ENCODE measurements at regions not wholly inside any gene's neighbourhood (a gene's known extent, or its start where the extent isn't known, plus 50 kb on each side); places are given as distances from the start of the nearest gene placed in this dataset.

DNA sequence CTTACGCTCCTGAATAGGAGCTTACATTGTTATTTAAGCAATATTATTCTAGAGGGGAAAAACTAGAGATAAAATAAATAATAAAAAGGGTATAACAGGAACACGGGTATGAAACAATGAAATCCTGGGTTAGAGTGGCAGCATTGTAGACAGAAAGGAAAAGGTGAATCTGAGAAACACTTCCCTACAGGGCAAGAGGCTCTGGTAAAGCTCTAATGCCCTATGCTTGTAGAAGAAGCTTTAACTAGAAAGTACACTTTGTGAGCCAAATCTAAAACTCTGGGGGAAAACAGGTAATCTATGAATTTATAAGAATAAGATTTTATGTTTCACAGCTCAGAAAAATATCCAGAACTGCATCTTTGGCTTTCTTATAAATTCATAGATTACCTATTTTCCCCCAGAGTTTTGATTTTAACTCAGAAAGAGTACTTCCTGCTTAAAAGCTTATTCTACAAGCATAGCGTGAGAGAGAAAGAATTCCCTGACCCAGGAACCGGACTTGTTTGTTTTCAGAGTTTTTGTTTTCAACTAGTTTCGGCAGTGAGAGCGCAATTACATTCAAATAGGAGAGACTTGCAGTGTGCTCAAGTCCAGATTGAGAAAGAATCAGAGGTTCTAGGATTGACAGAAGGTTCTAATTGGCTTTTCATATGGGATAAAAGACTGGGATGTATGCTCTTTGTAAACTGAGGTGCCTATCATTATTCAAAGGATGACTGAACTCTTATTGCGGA, 651.0 kb upstream of the RORB start:
- ChIA-PET CTCF (no interaction called here), POLR2A (no interaction called here)
- DNase-seq, result no peak
- H3K4me3 Mint-ChIP-seq, result no peak overlapping the region
- H3K27ac Mint-ChIP-seq, result no peak overlapping the region
- no peaks in the 10 kb centered on the region for H3K36me3 Mint-ChIP-seq (ENCODE audit: low read depth)
- H3K4me1 ChIP-seq (ENCODE audit: insufficient read depth, low read length), result no peaks in the 10 kb centered on the region
- no peaks in the 10 kb centered on the region for H3K4me1 Mint-ChIP-seq (ENCODE audit: low read depth)
- no peak for ATAC-seq (ENCODE audit: poor library complexity)
- TF ChIP-seq, protein P1, sequence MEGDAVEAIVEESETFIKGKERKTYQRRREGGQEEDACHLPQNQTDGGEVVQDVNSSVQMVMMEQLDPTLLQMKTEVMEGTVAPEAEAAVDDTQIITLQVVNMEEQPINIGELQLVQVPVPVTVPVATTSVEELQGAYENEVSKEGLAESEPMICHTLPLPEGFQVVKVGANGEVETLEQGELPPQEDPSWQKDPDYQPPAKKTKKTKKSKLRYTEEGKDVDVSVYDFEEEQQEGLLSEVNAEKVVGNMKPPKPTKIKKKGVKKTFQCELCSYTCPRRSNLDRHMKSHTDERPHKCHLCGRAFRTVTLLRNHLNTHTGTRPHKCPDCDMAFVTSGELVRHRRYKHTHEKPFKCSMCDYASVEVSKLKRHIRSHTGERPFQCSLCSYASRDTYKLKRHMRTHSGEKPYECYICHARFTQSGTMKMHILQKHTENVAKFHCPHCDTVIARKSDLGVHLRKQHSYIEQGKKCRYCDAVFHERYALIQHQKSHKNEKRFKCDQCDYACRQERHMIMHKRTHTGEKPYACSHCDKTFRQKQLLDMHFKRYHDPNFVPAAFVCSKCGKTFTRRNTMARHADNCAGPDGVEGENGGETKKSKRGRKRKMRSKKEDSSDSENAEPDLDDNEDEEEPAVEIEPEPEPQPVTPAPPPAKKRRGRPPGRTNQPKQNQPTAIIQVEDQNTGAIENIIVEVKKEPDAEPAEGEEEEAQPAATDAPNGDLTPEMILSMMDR (IDR thresholded peaks at IDR 0.05), result no peak
- peaks cover 0 to 3% of the 10 kb centered on the region in 2 experiments for H3K9me3 ChIP-seq (ENCODE audit: control insufficient read depth in 1 of 2, insufficient read depth in 1 of 2, low read length in 2 of 2)
- no peak overlapping the region for H3K4me3 ChIP-seq (ENCODE audit: low read length)
- intact Hi-C loops (cut with DNase I, micrococcal nuclease), result no loop called here
- H3K36me3 ChIP-seq (ENCODE audit: insufficient read depth, low read length), result no peaks in the 10 kb centered on the region
- H3K27me3 Mint-ChIP-seq, result no peaks in the 10 kb centered on the region
- H3K9me3 Mint-ChIP-seq, result peaks cover 4% of the 10 kb centered on the region
- no peaks in the 10 kb centered on the region for H3K27me3 ChIP-seq (ENCODE audit: control insufficient read depth in 1 of 2, insufficient read depth in 2 of 2, low read length in 2 of 2)
- no peak overlapping the region for H3K27ac ChIP-seq (ENCODE audit: low read depth in 1 of 2, low read length in 2 of 2)

DNA sequence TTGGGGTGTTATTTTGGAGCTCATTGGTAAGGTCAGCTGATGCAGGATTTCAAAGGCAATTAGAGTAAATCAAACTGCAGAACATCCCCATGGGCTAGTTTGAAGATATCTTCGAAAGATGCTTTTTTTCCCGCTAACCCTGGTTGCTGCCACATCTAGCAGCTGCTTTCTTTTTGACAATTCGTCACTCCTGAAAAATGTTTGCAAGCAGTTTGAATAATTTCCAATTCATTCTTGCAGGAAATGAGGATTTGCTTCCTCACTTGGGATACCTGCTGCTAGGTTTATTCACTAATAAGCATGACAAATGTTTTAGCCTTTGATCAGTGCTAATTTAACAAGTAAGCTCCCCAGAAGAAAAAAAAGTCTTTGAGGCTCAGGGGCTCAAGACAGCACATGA, 649.6 kb upstream of the RORB start:
- DNase-seq (no peak), ATAC-seq (ENCODE audit: poor library complexity) (no peak)
- H3K27me3 ChIP-seq (ENCODE audit: control insufficient read depth in 1 of 2, insufficient read depth in 2 of 2, low read length in 2 of 2), result no peaks in the 10 kb centered on the region
- intact Hi-C loops (cut with DNase I, micrococcal nuclease), result no loop called here
- no peak overlapping the region for H3K4me3 ChIP-seq (ENCODE audit: low read length)
- Mint-ChIP-seq H3K4me1 (ENCODE audit: low read depth) (no peaks in the 10 kb centered on the region), H3K4me3 (no peak overlapping the region), H3K27ac (no peak overlapping the region), H3K36me3 (ENCODE audit: low read depth) (no peaks in the 10 kb centered on the region), H3K27me3 (no peaks in the 10 kb centered on the region), H3K9me3 (peaks cover 4% of the 10 kb centered on the region)
- no peak overlapping the region for H3K27ac ChIP-seq (ENCODE audit: low read depth in 1 of 2, low read length in 2 of 2)
- ChIA-PET CTCF (no interaction called here), POLR2A (no interaction called here)
- no peaks in the 10 kb centered on the region for H3K4me1 ChIP-seq (ENCODE audit: insufficient read depth, low read length)
- peaks cover 0 to 3% of the 10 kb centered on the region in 2 experiments for H3K9me3 ChIP-seq (ENCODE audit: control insufficient read depth in 1 of 2, insufficient read depth in 1 of 2, low read length in 2 of 2)
- H3K36me3 ChIP-seq (ENCODE audit: insufficient read depth, low read length), result no peaks in the 10 kb centered on the region
- TF ChIP-seq, protein P1 (IDR thresholded peaks at IDR 0.05), result no peak

DNA sequence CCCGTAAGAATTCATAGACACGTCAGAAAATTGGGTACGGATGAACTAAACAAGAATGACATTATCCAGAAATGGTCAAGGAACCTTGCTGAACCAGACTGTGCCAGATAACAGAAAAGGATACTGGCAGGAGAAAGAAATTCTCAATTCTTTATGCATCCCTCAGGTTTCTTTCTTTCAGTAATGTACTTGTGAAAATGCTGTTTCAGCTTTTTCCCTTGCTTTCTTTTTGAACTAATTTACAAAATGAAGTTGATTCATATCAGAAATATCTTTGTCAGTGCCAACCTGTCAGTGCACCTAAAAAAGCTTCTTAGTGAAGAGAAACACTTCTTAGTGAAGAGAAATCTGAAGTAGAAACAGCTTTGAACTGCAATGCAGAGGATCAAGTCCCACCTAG, 643.6 kb upstream of the RORB start:
- Mint-ChIP-seq H3K4me1 (ENCODE audit: low read depth) (no peaks in the 10 kb centered on the region), H3K27ac (no peak overlapping the region), H3K36me3 (ENCODE audit: low read depth) (no peaks in the 10 kb centered on the region), H3K4me3 (no peak overlapping the region), H3K9me3 (peaks cover 5% of the 10 kb centered on the region), H3K27me3 (no peaks in the 10 kb centered on the region)
- Histone ChIP-seq H3K36me3 (ENCODE audit: insufficient read depth, low read length) (no peaks in the 10 kb centered on the region), H3K4me3 (ENCODE audit: low read length) (no peak overlapping the region), H3K4me1 (ENCODE audit: insufficient read depth, low read length) (no peaks in the 10 kb centered on the region), H3K9me3 (ENCODE audit: control insufficient read depth in 1 of 2, insufficient read depth in 1 of 2, low read length in 2 of 2) (peaks cover 0 to under 1% of the 10 kb centered on the region in 2 experiments), H3K27ac (ENCODE audit: low read depth in 1 of 2, low read length in 2 of 2) (no peak overlapping the region), H3K27me3 (ENCODE audit: control insufficient read depth in 1 of 2, insufficient read depth in 2 of 2, low read length in 2 of 2) (no peaks in the 10 kb centered on the region)
- no peak for ATAC-seq (ENCODE audit: poor library complexity)
- no peak for DNase-seq
- intact Hi-C loops (cut with DNase I, micrococcal nuclease), result no loop called here
- TF ChIP-seq, protein P1 (IDR thresholded peaks at IDR 0.05), result no peak
- ChIA-PET POLR2A (no interaction called here), CTCF (interaction anchor here (1.1 kb wide), 1 partner anchor 11 kb away, joined by 3 read pairs; no protein-coding TSS in a partner anchor)

Measured in CD4-positive, alpha-beta T cell (primary cell).